Stomach (tissue), 8 donors: ENCODE measurements at regions not wholly inside any gene's neighbourhood (a gene's known extent, or its start where the extent isn't known, plus 50 kb on each side); places are given as distances from the start of the nearest gene placed in this dataset.

Experiments
- DNase-seq, 2 donors: peaks; one replicate each; pipeline versions ENCODE4 v3.0.0 to v3.0.0-alpha.2; 2013 to 2019
- H3K27ac ChIP-seq, 5 donors: fragments of 200-600 bp in 4 of 5; sonication (generic) in 4 of 5; one replicate each; pipeline ENCODE4 v1.5.1; 2013 to 2019; ENCODE audit warnings: mild to moderate bottlenecking in 1 of 5, moderate library complexity in 1 of 5
- H3K27me3 ChIP-seq, 3 donors: fragments of 200-600 bp; sonication (generic); one replicate each; pipeline ENCODE4 v1.5.1; 2017 to 2019; ENCODE audit warnings: mixed run types in 1 of 3
- H3K36me3 ChIP-seq, 4 donors: fragments of 200-600 bp; sonication (generic); 1 replicate in 3 of 4; 2 replicates in 1 of 4; pipeline ENCODE4 v1.5.1; 2016 to 2019
- H3K4me1 ChIP-seq, 4 donors: fragments of 200-600 bp; sonication (generic); one replicate each; pipeline ENCODE4 v1.5.1; 2016 to 2019
- H3K4me3 ChIP-seq, 4 donors: fragments of 200-600 bp; sonication (generic) in 3 of 4; one replicate each; pipeline ENCODE4 v1.5.1; 2016 to 2019; ENCODE audit warnings: mild to moderate bottlenecking in 1 of 4
- H3K9me3 ChIP-seq, 4 donors: fragments of 200-600 bp; sonication (generic); one replicate each; pipeline ENCODE4 v1.5.1; 2016 to 2019
- CTCF ChIP-seq, 7 experiments: fragments of 450-650 bp in 4 of 7; fragments of 200-600 bp in 3 of 7; sonication (generic) in 3 of 7; IDR thresholded peaks; one replicate each; pipeline ENCODE4 v1.5.1; 2016 to 2019; ENCODE audit warnings: antibody characterized with exemption in 7 of 7, control low read depth in 2 of 7, mild to moderate bottlenecking in 1 of 7
- EP300 ChIP-seq: sonication (generic); formaldehyde crosslinking; IDR thresholded peaks from one replicate; pipeline ENCODE4 v1.6.1; 2017; ENCODE audit warnings: antibody characterized with exemption
- POLR2A ChIP-seq, 4 donors: fragments of 450-650 bp; IDR thresholded peaks; one replicate each; pipeline ENCODE4 v1.6.1; 2016; ENCODE audit warnings: antibody characterized with exemption in 4 of 4, control low read depth in 2 of 4, mild to moderate bottlenecking in 1 of 4, moderate library complexity in 1 of 4
- POLR2AphosphoS5 ChIP-seq, 3 donors: sonication (generic); formaldehyde crosslinking; IDR thresholded peaks; one replicate each; pipeline ENCODE4 v1.6.1; 2016; ENCODE audit warnings: antibody characterized with exemption in 3 of 3
- WGBS, 5 donors: extraction: QIAGEN DNeasy Blood & Tissue Kit in 3 of 5; methylation state at CpG; one replicate each; pipeline versions ENCODE4 v1.1.5 to v1.1.7; 2013 to 2018; 5-methylcytosine and 5-hydroxymethylcytosine counted together
- intact Hi-C: fragments of 100-400 bp; cut with DNase I; formaldehyde crosslinking; loops from one replicate; pipeline ENCODE4 v1.15.1; 2023; ENCODE audit warnings: low total_unique reads
- donor health status: healthy with polysubstance abuse.
- donor health status: Bipolar disorder and iron deficiency.
- donor health status: healthy.

- 57 to 76% (median 64%) methylated on average over 7 of the region's 7 CpGs for WGBS, 5 donors
- Histone ChIP-seq H3K27me3 (no peaks in the 10 kb centered on the region), H3K27ac (no peak overlapping the region), H3K9me3 (peaks cover 0 to 18% (median 9%) of the 10 kb centered on the region in 4 donors), H3K4me1 (no peaks in the 10 kb centered on the region), H3K4me3 (no peak overlapping the region), H3K36me3 (no peaks in the 10 kb centered on the region)
- no peak for DNase-seq
- TF ChIP-seq POLR2A (IDR thresholded peaks at IDR 0.05) (no peak), EP300 (no peak), CTCF (IDR thresholded peaks at IDR 0.05) (no peak), POLR2AphosphoS5 (IDR thresholded peaks at IDR 0.05) (no peak)
- intact Hi-C loops, result no loop called here
Observed at GRCh38 chr19:32141840-32142511, 203.4 kb upstream of the ZNF507 start.

GRCh38 chr19:32146664-32147063 lies 198.7 kb upstream of the ZNF507 start:
- TF ChIP-seq POLR2AphosphoS5 (IDR thresholded peaks at IDR 0.05) (no peak), CTCF (IDR thresholded peaks at IDR 0.05) (no peak), EP300 (no peak), POLR2A (IDR thresholded peaks at IDR 0.05) (no peak)
- no peak overlapping the region for H3K4me3 ChIP-seq
- H3K27ac ChIP-seq, result no peak overlapping the region
- intact Hi-C loops, result no loop called here
- DNase-seq, result no peak
- H3K9me3 ChIP-seq, result peaks cover 4 to 43% (median 21%) of the 10 kb centered on the region in 4 donors
- H3K36me3 ChIP-seq, result no peaks in the 10 kb centered on the region
- H3K4me1 ChIP-seq, result no peaks in the 10 kb centered on the region
- no peaks in the 10 kb centered on the region for H3K27me3 ChIP-seq

GRCh38 chr19:32150605-32151004 lies 194.8 kb upstream of the ZNF507 start:
- TF ChIP-seq POLR2A (IDR thresholded peaks at IDR 0.05), result no peak
- TF ChIP-seq POLR2AphosphoS5 (IDR thresholded peaks at IDR 0.05), result no peak
- TF ChIP-seq EP300, result no peak
- TF ChIP-seq CTCF (IDR thresholded peaks at IDR 0.05), result no peak

GRCh38 chr19:32154418-32154817 lies 191.0 kb upstream of the ZNF507 start:
- 89 to 94% (median 90%) methylated on average over 4 of the region's 4 CpGs for WGBS, 5 donors
- TF ChIP-seq EP300 (no peak), CTCF (IDR thresholded peaks at IDR 0.05) (no peak), POLR2AphosphoS5 (IDR thresholded peaks at IDR 0.05) (no peak), POLR2A (IDR thresholded peaks at IDR 0.05) (no peak)
- H3K4me3 ChIP-seq, result no peak overlapping the region
- H3K36me3 ChIP-seq, result no peaks in the 10 kb centered on the region
- H3K27ac ChIP-seq, result no peak overlapping the region
- H3K27me3 ChIP-seq, result no peaks in the 10 kb centered on the region
- H3K9me3 ChIP-seq, result peaks cover 1 to 5% (median 2%) of the 10 kb centered on the region in 4 donors
- DNase-seq, result no peak
- intact Hi-C loops, result no loop called here
- no peaks in the 10 kb centered on the region for H3K4me1 ChIP-seq

More at GRCh38 chr19:32150605-32151004, 194.8 kb upstream of the ZNF507 start:
- intact Hi-C loops, result no loop called here
- H3K4me3 ChIP-seq, result no peak overlapping the region
- no peaks in the 10 kb centered on the region for H3K27me3 ChIP-seq
- no peak overlapping the region for H3K27ac ChIP-seq
- H3K9me3 ChIP-seq, result peaks cover 4 to 37% (median 19%) of the 10 kb centered on the region in 4 donors
- no peak for DNase-seq
- no peaks in the 10 kb centered on the region for H3K36me3 ChIP-seq
- H3K4me1 ChIP-seq, result no peaks in the 10 kb centered on the region
